ENCODE measurements at regions not wholly inside any gene's neighbourhood (a gene's known extent, or its start where the extent isn't known, plus 50 kb on each side); places are given as distances from the start of the nearest gene placed in this dataset.

DNA sequence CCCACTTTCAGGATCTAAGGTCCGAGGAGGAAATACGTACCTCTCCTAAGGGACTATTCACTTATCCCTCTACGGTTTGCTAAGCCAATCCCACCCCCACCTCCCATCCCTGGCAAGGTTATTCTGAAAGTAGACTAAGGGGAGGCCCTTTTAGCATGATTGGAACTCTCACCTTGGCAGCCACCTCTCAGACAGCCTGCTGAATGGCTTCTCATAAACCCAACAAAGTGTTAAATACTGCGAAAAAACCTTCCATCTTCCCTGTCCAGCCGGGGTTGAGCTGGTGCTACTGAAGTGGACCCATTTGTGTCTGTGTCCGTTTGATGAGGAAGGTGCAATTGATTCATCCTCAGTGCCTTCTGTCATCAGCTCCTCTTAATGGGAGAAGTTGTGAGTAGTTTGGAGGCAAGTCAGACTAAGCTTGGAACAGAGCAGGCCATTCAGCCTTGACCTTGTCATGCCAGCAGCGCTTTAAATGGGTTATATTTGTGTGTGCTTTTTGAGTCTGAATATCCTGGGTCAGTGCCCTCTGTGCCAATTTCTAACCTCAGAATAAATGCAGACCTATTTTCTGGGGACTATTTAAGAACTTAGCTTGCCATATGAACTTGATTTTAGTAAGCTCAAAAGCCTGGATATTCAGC, 476.3 kb upstream of the ZNF608 start:
- Mint-ChIP-seq H3K4me1 (ENCODE audit: low read depth, unreplicated experiment) (peaks cover 6% of the 10 kb centered on the region), H3K4me3 (ENCODE audit: unreplicated experiment) (no peak overlapping the region), H3K27ac (ENCODE audit: unreplicated experiment) (no peak overlapping the region), H3K9me3 (ENCODE audit: unreplicated experiment) (no peaks in the 10 kb centered on the region), H3K36me3 (ENCODE audit: unreplicated experiment) (no peaks in the 10 kb centered on the region), H3K27me3 (ENCODE audit: unreplicated experiment) (peaks cover 5% of the 10 kb centered on the region)
- DNase-seq, result no peak
- TF ChIP-seq, protein P1, sequence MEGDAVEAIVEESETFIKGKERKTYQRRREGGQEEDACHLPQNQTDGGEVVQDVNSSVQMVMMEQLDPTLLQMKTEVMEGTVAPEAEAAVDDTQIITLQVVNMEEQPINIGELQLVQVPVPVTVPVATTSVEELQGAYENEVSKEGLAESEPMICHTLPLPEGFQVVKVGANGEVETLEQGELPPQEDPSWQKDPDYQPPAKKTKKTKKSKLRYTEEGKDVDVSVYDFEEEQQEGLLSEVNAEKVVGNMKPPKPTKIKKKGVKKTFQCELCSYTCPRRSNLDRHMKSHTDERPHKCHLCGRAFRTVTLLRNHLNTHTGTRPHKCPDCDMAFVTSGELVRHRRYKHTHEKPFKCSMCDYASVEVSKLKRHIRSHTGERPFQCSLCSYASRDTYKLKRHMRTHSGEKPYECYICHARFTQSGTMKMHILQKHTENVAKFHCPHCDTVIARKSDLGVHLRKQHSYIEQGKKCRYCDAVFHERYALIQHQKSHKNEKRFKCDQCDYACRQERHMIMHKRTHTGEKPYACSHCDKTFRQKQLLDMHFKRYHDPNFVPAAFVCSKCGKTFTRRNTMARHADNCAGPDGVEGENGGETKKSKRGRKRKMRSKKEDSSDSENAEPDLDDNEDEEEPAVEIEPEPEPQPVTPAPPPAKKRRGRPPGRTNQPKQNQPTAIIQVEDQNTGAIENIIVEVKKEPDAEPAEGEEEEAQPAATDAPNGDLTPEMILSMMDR (IDR thresholded peaks at IDR 0.05; ENCODE audit: partially characterized antibody, unreplicated experiment), result no peak

DNA sequence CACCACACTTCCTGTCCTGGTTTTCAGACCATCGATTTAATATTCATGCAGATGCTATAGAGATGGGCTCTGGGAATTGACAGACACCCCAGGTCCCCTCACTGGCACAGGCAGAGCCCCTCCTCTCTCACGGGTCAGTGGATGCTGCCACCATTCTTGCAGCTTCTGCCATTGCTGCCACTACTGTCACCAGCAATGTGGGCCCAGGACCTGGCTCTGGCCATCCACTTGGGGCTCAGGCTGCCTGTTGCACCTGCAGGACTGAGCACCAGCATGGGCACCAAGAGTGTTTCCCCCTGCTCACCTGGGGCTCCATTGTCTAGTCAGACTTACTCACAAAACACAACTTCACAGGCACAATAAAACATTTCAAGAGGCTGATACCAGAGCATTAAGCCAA, 479.0 kb upstream of the ZNF608 start:
- Mint-ChIP-seq H3K9me3 (ENCODE audit: unreplicated experiment) (no peaks in the 10 kb centered on the region), H3K4me3 (ENCODE audit: unreplicated experiment) (no peak overlapping the region), H3K4me1 (ENCODE audit: low read depth, unreplicated experiment) (peaks cover 20% of the 10 kb centered on the region), H3K36me3 (ENCODE audit: unreplicated experiment) (no peaks in the 10 kb centered on the region), H3K27me3 (ENCODE audit: unreplicated experiment) (peaks cover 5% of the 10 kb centered on the region), H3K27ac (ENCODE audit: unreplicated experiment) (no peak overlapping the region)
- DNase-seq, result no peak
- TF ChIP-seq, protein P1 (IDR thresholded peaks at IDR 0.05; ENCODE audit: partially characterized antibody, unreplicated experiment), result no peak

DNA sequence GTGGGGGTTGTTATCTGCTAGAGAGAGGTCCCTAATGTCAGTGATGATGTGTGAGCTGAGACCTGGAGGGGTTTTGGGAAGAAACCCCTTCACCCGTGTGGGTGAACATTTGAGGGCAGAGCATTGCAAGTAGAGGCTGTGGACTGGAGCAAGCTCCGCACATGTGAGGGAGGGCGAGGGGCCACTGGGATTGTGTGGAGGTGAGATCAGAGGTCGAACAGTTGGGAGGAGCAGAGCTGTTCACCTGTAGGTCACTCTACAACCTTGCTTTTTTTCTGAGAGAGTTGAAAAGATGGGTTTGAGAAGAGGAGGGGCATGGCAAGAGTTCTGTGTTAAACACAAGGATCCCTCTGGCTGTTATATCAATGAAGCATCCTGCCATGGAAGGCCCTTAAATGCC, 480.4 kb upstream of the ZNF608 start:
- Mint-ChIP-seq H3K9me3 (ENCODE audit: unreplicated experiment) (no peaks in the 10 kb centered on the region), H3K4me3 (ENCODE audit: unreplicated experiment) (no peak overlapping the region), H3K27me3 (ENCODE audit: unreplicated experiment) (peaks cover 5% of the 10 kb centered on the region), H3K27ac (ENCODE audit: unreplicated experiment) (peak overlapping the region; percentile 55), H3K4me1 (ENCODE audit: low read depth, unreplicated experiment) (peaks cover 20% of the 10 kb centered on the region), H3K36me3 (ENCODE audit: unreplicated experiment) (no peaks in the 10 kb centered on the region)
- TF ChIP-seq, protein P1 (IDR thresholded peaks at IDR 0.05; ENCODE audit: partially characterized antibody, unreplicated experiment), result no peak
- no peak for DNase-seq

DNA sequence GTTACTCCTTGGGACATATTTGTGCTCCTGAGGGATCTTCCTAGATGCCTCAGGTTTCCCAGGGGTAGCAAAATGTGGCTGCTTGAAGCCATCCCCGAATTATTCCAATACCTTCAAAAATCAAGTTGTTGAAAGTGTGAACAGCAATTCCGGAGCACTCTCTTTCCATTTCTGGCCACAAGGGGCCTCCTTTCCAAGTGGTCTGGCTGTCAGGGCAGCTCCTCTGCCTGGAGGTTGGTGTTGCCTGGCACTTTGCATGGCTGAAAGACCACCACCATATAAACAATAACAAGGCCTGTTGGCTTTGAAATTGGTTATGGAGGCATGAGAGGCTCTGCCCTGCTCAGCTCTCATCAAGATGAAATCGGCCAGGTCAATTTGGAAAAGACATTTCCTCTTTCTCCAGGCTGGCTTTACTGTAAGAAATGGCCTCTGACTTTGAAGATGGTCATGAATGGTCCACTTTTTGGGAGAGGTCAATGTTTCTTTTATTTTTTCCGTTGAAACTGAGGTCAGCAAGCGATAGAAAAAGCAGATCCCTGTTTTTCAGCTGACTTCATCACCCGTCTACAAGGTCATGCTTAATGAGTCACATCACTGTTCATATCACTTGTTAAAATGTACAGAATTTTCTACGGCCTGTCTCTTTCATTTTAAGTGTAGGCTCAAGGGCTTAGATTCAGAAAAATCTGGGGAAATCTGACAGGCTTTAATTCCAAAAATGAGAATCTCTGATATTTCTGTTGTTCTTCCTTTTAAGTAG, 481.1 kb upstream of the ZNF608 start:
- TF ChIP-seq, protein P1 (IDR thresholded peaks at IDR 0.05; ENCODE audit: partially characterized antibody, unreplicated experiment), result peak; percentile 62
- no peak overlapping the region for H3K27ac Mint-ChIP-seq (ENCODE audit: unreplicated experiment)
- DNase-seq, result peak; percentile 41
- H3K36me3 Mint-ChIP-seq (ENCODE audit: unreplicated experiment), result no peaks in the 10 kb centered on the region
- no peaks in the 10 kb centered on the region for H3K9me3 Mint-ChIP-seq (ENCODE audit: unreplicated experiment)
- H3K27me3 Mint-ChIP-seq (ENCODE audit: unreplicated experiment), result peaks cover 5% of the 10 kb centered on the region
- no peak overlapping the region for H3K4me3 Mint-ChIP-seq (ENCODE audit: unreplicated experiment)
- H3K4me1 Mint-ChIP-seq (ENCODE audit: low read depth, unreplicated experiment), result peaks cover 20% of the 10 kb centered on the region

Measured in glutamatergic neuron (in vitro differentiated cells).